ENCODE measurements at regions not wholly inside any gene's neighbourhood (a gene's known extent, or its start where the extent isn't known, plus 50 kb on each side); places are given as distances from the start of the nearest gene placed in this dataset.

- Histone ChIP-seq H3K9me3 (ENCODE audit: control extremely low read depth in 1 of 5, control insufficient read depth in 4 of 5, insufficient read depth in 2 of 5, low read depth in 1 of 5, low read length in 4 of 5) (no peaks in the 10 kb centered on the region), H3K27ac (ENCODE audit: insufficient read depth in 1 of 2, low read depth in 1 of 2, low read length in 2 of 2, poor library complexity in 1 of 2, severe bottlenecking in 2 of 2) (no peak overlapping the region), H3K4me3 (ENCODE audit: control insufficient read depth in 1 of 7, extremely low read depth in 1 of 7, insufficient read depth in 4 of 7, low read depth in 2 of 7, low read length in 6 of 7) (no peak overlapping the region), H3K27me3 (replicated peaks in 2 of 5; ENCODE audit: control insufficient read depth in 4 of 5, insufficient read depth in 5 of 5, low read length in 4 of 5) (peaks cover 0 to 2% (median 0%) of the 10 kb centered on the region in 5 experiments), H3K4me1 (ENCODE audit: control extremely low read depth in 1 of 4, control insufficient read depth in 4 of 4, insufficient read depth in 4 of 4, low read length in 3 of 4) (no peaks in the 10 kb centered on the region), H3K36me3 (ENCODE audit: control insufficient read depth in 4 of 4, insufficient read depth in 4 of 4, low read length in 3 of 4) (no peaks in the 10 kb centered on the region)
- ChIA-PET CTCF (interaction anchor here (0.8 kb wide), 1 partner anchor 490 kb away, joined by 3 read pairs; no protein-coding TSS in a partner anchor), POLR2A (no interaction called here)
- 98% methylated on average over 8 of the region's 8 CpGs for WGBS (ENCODE audit: insufficient coverage)
- peak in 2 of 3 donors; percentile 39 for DNase-seq
These were observed 203.1 kb upstream of the AUTS2 start for GRCh38 chr7:69395061-69395714.

GRCh38 chr7:69398986-69399385, 199.3 kb upstream of the AUTS2 start:
- H3K27me3 ChIP-seq (replicated peaks in 2 of 5; ENCODE audit: control insufficient read depth in 4 of 5, insufficient read depth in 5 of 5, low read length in 4 of 5) = peaks cover 0 to 2% (median 0%) of the 10 kb centered on the region in 5 experiments
- DNase-seq = no peak
- no peak overlapping the region for H3K27ac ChIP-seq (ENCODE audit: insufficient read depth in 1 of 2, low read depth in 1 of 2, low read length in 2 of 2, poor library complexity in 1 of 2, severe bottlenecking in 2 of 2)
- H3K4me1 ChIP-seq (ENCODE audit: control extremely low read depth in 1 of 4, control insufficient read depth in 4 of 4, insufficient read depth in 4 of 4, low read length in 3 of 4) = no peaks in the 10 kb centered on the region
- H3K36me3 ChIP-seq (ENCODE audit: control insufficient read depth in 4 of 4, insufficient read depth in 4 of 4, low read length in 3 of 4) = no peaks in the 10 kb centered on the region
- no peaks in the 10 kb centered on the region for H3K9me3 ChIP-seq (ENCODE audit: control extremely low read depth in 1 of 5, control insufficient read depth in 4 of 5, insufficient read depth in 2 of 5, low read depth in 1 of 5, low read length in 4 of 5)
- H3K4me3 ChIP-seq (ENCODE audit: control insufficient read depth in 1 of 7, extremely low read depth in 1 of 7, insufficient read depth in 4 of 7, low read depth in 2 of 7, low read length in 6 of 7) = no peak overlapping the region
- WGBS (ENCODE audit: insufficient coverage) = 100% methylated on average over 3 of the region's 4 CpGs
- ChIA-PET CTCF (no interaction called here), POLR2A (no interaction called here)

GRCh38 chr7:69399401-69399800, 198.9 kb upstream of the AUTS2 start:
- no peaks in the 10 kb centered on the region for H3K4me1 ChIP-seq (ENCODE audit: control extremely low read depth in 1 of 4, control insufficient read depth in 4 of 4, insufficient read depth in 4 of 4, low read length in 3 of 4)
- ChIA-PET CTCF (no interaction called here), POLR2A (no interaction called here)
- DNase-seq = no peak
- no peak overlapping the region for H3K27ac ChIP-seq (ENCODE audit: insufficient read depth in 1 of 2, low read depth in 1 of 2, low read length in 2 of 2, poor library complexity in 1 of 2, severe bottlenecking in 2 of 2)
- no peak overlapping the region for H3K4me3 ChIP-seq (ENCODE audit: control insufficient read depth in 1 of 7, extremely low read depth in 1 of 7, insufficient read depth in 4 of 7, low read depth in 2 of 7, low read length in 6 of 7)
- no peaks in the 10 kb centered on the region for H3K9me3 ChIP-seq (ENCODE audit: control extremely low read depth in 1 of 5, control insufficient read depth in 4 of 5, insufficient read depth in 2 of 5, low read depth in 1 of 5, low read length in 4 of 5)
- peaks cover 0 to 2% (median 0%) of the 10 kb centered on the region in 5 experiments for H3K27me3 ChIP-seq (replicated peaks in 2 of 5; ENCODE audit: control insufficient read depth in 4 of 5, insufficient read depth in 5 of 5, low read length in 4 of 5)
- H3K36me3 ChIP-seq (ENCODE audit: control insufficient read depth in 4 of 4, insufficient read depth in 4 of 4, low read length in 3 of 4) = no peaks in the 10 kb centered on the region

GRCh38 chr7:69402696-69403095, 195.6 kb upstream of the AUTS2 start:
- ChIA-PET CTCF (interaction anchor here (1.0 to 2.6 kb wide), 3 partner anchors 14 to 529 kb away, joined by 3 to 15 read pairs (median 4); no protein-coding TSS in a partner anchor), POLR2A (interaction anchor here (0.6 kb wide), 1 partner anchor 26 kb away, joined by 3 read pairs; no protein-coding TSS in a partner anchor)
- WGBS (ENCODE audit: insufficient coverage) = no CpG with 5 or more reads among the region's 2 CpGs

GRCh38 chr7:69403169-69403568, 195.1 kb upstream of the AUTS2 start:
- no peaks in the 10 kb centered on the region for H3K4me1 ChIP-seq (ENCODE audit: control extremely low read depth in 1 of 4, control insufficient read depth in 4 of 4, insufficient read depth in 4 of 4, low read length in 3 of 4)
- peak; percentile 67 to 78 (median 75) for DNase-seq
- no peaks in the 10 kb centered on the region for H3K36me3 ChIP-seq (ENCODE audit: control insufficient read depth in 4 of 4, insufficient read depth in 4 of 4, low read length in 3 of 4)
- POLR2A ChIA-PET = interaction anchor here (0.6 kb wide), 1 partner anchor 26 kb away, joined by 3 read pairs; no protein-coding TSS in a partner anchor
- no peak overlapping the region for H3K4me3 ChIP-seq (ENCODE audit: control insufficient read depth in 1 of 7, extremely low read depth in 1 of 7, insufficient read depth in 4 of 7, low read depth in 2 of 7, low read length in 6 of 7)
- CTCF ChIA-PET = interaction anchor here (1.0 to 2.6 kb wide), 3 partner anchors 13 to 529 kb away, joined by 3 to 15 read pairs (median 4); no protein-coding TSS in a partner anchor
- H3K27me3 ChIP-seq (replicated peaks in 2 of 5; ENCODE audit: control insufficient read depth in 4 of 5, insufficient read depth in 5 of 5, low read length in 4 of 5) = peaks cover 0 to 2% (median 0%) of the 10 kb centered on the region in 5 experiments
- H3K27ac ChIP-seq (ENCODE audit: insufficient read depth in 1 of 2, low read depth in 1 of 2, low read length in 2 of 2, poor library complexity in 1 of 2, severe bottlenecking in 2 of 2) = no peak overlapping the region
- 65% methylated on average over 2 of the region's 2 CpGs for WGBS (ENCODE audit: insufficient coverage)
- H3K9me3 ChIP-seq (ENCODE audit: control extremely low read depth in 1 of 5, control insufficient read depth in 4 of 5, insufficient read depth in 2 of 5, low read depth in 1 of 5, low read length in 4 of 5) = no peaks in the 10 kb centered on the region

More at GRCh38 chr7:69402696-69403095, 195.6 kb upstream of the AUTS2 start:
- Histone ChIP-seq H3K9me3 (ENCODE audit: control extremely low read depth in 1 of 5, control insufficient read depth in 4 of 5, insufficient read depth in 2 of 5, low read depth in 1 of 5, low read length in 4 of 5) (no peaks in the 10 kb centered on the region), H3K4me3 (ENCODE audit: control insufficient read depth in 1 of 7, extremely low read depth in 1 of 7, insufficient read depth in 4 of 7, low read depth in 2 of 7, low read length in 6 of 7) (no peak overlapping the region), H3K27ac (ENCODE audit: insufficient read depth in 1 of 2, low read depth in 1 of 2, low read length in 2 of 2, poor library complexity in 1 of 2, severe bottlenecking in 2 of 2) (no peak overlapping the region), H3K36me3 (ENCODE audit: control insufficient read depth in 4 of 4, insufficient read depth in 4 of 4, low read length in 3 of 4) (no peaks in the 10 kb centered on the region), H3K27me3 (replicated peaks in 2 of 5; ENCODE audit: control insufficient read depth in 4 of 5, insufficient read depth in 5 of 5, low read length in 4 of 5) (peaks cover 0 to 2% (median 0%) of the 10 kb centered on the region in 5 experiments), H3K4me1 (ENCODE audit: control extremely low read depth in 1 of 4, control insufficient read depth in 4 of 4, insufficient read depth in 4 of 4, low read length in 3 of 4) (no peaks in the 10 kb centered on the region)
- peak in 1 of 3 donors; percentile 11 for DNase-seq

- Histone ChIP-seq H3K27me3 (replicated peaks in 2 of 5; ENCODE audit: control insufficient read depth in 4 of 5, insufficient read depth in 5 of 5, low read length in 4 of 5) (no peaks in the 10 kb centered on the region), H3K4me3 (ENCODE audit: control insufficient read depth in 1 of 7, extremely low read depth in 1 of 7, insufficient read depth in 4 of 7, low read depth in 2 of 7, low read length in 6 of 7) (no peak overlapping the region), H3K9me3 (ENCODE audit: control extremely low read depth in 1 of 5, control insufficient read depth in 4 of 5, insufficient read depth in 2 of 5, low read depth in 1 of 5, low read length in 4 of 5) (no peaks in the 10 kb centered on the region), H3K36me3 (ENCODE audit: control insufficient read depth in 4 of 4, insufficient read depth in 4 of 4, low read length in 3 of 4) (no peaks in the 10 kb centered on the region), H3K27ac (ENCODE audit: insufficient read depth in 1 of 2, low read depth in 1 of 2, low read length in 2 of 2, poor library complexity in 1 of 2, severe bottlenecking in 2 of 2) (no peak overlapping the region), H3K4me1 (ENCODE audit: control extremely low read depth in 1 of 4, control insufficient read depth in 4 of 4, insufficient read depth in 4 of 4, low read length in 3 of 4) (peaks cover 0 to 6% (median 4%) of the 10 kb centered on the region in 4 experiments)
- ChIA-PET POLR2A (no interaction called here), CTCF (interaction anchor here (1.0 kb wide), 1 partner anchor 12 kb away, joined by 3 read pairs; no protein-coding TSS in a partner anchor)
- peak in 2 of 3 donors; percentile 25 to 29 for DNase-seq
- WGBS (ENCODE audit: insufficient coverage) = 76% methylated on average over 3 of the region's 7 CpGs
These were observed 187.3 kb upstream of the AUTS2 start for GRCh38 chr7:69411018-69411417.

GRCh38 chr7:69411466-69411865, 186.8 kb upstream of the AUTS2 start:
- POLR2A ChIA-PET = no interaction called here

More at GRCh38 chr7:69411466-69411865, 186.8 kb upstream of the AUTS2 start:
- CTCF ChIA-PET = interaction anchor here (1.4 kb wide), 1 partner anchor 18 kb away, joined by 3 read pairs; no protein-coding TSS in a partner anchor
- WGBS (ENCODE audit: insufficient coverage) = 97% methylated on average over 7 of the region's 8 CpGs
- H3K27ac ChIP-seq (ENCODE audit: insufficient read depth in 1 of 2, low read depth in 1 of 2, low read length in 2 of 2, poor library complexity in 1 of 2, severe bottlenecking in 2 of 2) = no peak overlapping the region
- no peaks in the 10 kb centered on the region for H3K27me3 ChIP-seq (replicated peaks in 2 of 5; ENCODE audit: control insufficient read depth in 4 of 5, insufficient read depth in 5 of 5, low read length in 4 of 5)
- peaks cover 0 to 6% (median 4%) of the 10 kb centered on the region in 4 experiments for H3K4me1 ChIP-seq (ENCODE audit: control extremely low read depth in 1 of 4, control insufficient read depth in 4 of 4, insufficient read depth in 4 of 4, low read length in 3 of 4)
- no peak for DNase-seq
- H3K36me3 ChIP-seq (ENCODE audit: control insufficient read depth in 4 of 4, insufficient read depth in 4 of 4, low read length in 3 of 4) = no peaks in the 10 kb centered on the region
- no peak overlapping the region for H3K4me3 ChIP-seq (ENCODE audit: control insufficient read depth in 1 of 7, extremely low read depth in 1 of 7, insufficient read depth in 4 of 7, low read depth in 2 of 7, low read length in 6 of 7)
- H3K9me3 ChIP-seq (ENCODE audit: control extremely low read depth in 1 of 5, control insufficient read depth in 4 of 5, insufficient read depth in 2 of 5, low read depth in 1 of 5, low read length in 4 of 5) = no peaks in the 10 kb centered on the region
